ENCODE measurements at regions not wholly inside any gene's neighbourhood (a gene's known extent, or its start where the extent isn't known, plus 50 kb on each side); places are given as distances from the start of the nearest gene placed in this dataset.

DNA sequence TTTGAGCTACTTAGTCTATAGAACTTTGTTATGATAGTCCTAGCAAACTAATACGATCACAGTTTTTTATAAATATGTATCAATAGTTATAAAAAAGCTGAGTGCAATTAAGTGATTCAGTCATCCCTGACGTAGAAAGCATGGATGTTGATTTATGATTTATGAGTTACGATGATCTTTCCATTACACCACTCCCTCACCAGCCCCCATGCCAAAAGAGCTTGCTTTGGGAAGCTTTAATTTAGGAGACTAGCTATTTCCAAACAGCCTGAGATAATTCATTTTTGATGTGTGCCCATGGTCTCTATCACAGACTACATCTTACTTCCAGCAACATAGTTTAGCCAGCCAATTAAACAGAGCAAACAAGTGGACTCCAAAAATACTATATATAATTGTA lies 256.8 kb downstream of the GABRG2 start:
- DNase-seq: no peak

DNA sequence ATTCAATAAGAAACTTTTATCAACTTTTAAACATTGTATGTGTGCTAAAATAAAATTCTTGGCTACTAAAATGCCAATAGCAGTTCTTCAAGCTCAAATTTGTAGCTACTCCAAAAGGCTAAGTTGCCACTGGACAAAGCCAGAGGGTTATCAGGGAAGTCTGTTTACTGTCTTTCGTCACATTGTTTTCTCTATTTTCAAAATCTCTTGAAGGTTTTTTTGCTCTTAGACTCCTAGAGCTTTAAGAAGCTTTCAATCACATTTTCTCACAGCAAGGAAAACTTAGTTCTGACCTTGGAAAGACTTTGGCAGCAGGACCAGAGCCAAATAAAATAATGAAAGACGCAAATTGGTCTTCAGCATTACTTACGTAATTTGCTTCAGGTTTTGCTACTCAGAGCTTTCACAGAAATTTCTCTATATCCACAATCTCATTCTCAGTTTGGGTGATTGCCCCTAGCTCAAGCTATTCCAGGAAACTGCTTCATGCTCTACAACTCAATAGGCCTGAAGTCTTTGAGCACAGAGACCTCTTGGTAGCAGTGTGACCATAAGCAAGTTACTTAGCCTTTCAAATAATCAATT lies 257.7 kb downstream of the GABRG2 start:
- no peak for DNase-seq

DNA sequence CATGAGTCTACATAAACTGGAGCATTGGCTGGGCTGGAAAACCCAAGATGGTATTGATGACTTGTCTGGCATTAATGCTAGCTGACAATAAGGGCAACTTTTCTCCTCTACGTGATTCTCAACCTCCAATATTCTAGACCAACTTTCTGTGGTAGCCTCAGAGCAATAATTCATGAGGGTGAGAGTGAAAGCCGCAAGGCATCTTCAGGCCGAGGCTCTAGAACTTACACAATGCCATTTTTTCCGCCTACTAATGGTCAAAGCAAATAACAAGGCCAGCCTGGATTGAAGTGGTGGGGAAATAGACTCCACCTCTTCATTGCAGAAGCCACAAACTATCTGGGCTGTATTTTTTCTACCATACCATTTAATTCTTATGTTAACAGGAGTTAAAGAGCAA lies 267.4 kb downstream of the GABRG2 start:
- DNase-seq: no peak

DNA sequence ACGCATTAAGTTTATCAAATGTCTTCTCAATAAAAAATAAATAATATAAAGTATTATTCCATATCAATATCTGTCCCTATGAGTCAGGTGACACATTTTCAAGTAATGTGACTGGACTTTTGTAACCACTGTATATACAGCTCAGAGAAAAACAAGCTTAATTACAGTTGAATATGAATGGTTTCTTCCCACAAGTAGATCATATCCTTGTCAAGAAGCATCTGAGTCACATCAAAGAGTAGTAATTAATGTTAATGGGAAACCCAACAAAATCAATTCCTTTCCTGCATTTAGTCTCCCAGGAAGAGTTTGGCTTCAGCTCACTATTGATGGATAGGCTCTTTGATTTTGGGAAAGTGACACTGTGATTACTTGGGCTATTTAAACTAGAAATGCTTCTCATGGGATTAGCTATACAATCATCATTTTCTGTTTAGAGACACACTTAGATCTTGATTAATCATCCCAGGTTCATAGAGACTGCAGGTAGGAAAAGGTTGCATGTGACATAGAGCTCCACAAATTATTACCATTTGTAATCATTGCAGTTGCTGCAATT lies 292.9 kb downstream of the GABRG2 start:
- no peak for DNase-seq

DNA sequence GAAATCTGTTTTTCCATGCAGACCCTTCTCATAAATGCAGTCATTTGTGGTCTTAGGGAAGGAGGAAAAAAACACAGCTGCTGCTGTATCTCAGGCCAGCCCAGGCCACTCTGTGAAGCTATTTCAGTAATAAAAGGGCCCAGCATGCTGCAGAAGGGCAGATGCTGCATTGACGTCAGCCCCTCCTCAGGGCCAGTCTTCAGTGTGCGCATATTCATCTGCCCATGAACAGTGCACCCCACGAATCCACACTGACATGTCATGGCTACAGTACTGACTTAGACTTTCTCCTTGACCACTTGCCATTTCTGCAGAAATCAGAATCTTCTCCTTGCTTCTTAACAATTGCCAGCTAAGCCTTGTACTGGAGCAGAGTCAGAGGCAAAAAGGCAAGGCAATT lies 304.7 kb downstream of the GABRG2 start:
- DNase-seq: peak; percentile 17

DNA sequence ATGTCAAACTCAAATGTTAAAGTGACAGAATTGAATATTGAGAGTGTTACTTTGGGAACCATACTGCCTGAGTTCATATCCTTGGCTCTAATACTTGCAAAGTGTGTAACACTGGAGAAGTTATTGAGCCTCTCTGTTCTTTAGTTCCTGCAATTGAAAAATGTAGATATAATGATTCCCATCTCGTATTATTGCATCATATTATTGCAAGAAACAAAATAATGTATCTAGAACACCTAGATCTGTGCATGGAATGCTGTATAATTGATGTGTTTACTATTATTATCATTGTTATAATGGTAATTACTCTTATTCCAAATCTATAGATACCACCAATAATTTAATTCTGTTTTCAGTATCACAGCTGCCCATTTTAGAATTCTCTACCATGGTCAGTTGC lies 310.3 kb downstream of the GABRG2 start:
- DNase-seq: no peak

DNA sequence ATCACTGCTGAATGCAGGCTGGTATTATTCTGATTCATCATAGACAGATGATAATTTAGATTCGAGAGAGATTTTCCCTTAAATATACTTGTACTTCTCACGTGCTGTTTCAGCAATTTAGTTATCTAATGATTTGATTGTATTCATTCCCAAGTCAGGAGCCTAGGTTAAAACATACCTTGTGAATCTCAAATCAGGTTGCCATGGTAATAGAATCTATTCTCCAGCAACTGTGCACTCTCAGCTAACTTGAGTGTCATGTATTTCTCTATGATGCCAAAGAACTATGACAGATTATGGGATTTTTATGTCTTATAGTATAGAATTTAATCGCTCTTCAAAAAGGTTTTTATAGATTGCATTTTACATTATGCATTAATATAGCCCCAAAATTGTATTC lies 315.3 kb downstream of the GABRG2 start:
- DNase-seq: no peak

DNA sequence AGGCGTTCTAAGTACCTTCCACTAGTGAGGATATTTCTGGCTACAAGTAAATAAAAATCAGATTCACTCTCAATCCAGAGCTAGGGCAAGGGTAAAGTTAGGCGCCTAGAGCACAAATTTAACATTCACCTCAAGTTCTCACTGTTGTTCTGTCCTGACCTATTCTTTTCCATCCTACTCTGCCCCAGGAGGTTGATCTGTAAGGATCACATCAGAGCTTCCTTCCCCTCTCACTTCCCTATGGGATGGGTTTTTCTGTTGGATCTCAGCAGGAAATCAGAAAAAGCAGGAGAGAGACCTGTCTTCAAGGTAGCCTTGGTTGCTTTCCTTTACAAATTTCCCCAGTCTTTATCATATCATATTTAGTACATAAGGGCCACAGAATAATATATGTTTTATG lies 316.7 kb downstream of the GABRG2 start:
- no peak for DNase-seq

DNA sequence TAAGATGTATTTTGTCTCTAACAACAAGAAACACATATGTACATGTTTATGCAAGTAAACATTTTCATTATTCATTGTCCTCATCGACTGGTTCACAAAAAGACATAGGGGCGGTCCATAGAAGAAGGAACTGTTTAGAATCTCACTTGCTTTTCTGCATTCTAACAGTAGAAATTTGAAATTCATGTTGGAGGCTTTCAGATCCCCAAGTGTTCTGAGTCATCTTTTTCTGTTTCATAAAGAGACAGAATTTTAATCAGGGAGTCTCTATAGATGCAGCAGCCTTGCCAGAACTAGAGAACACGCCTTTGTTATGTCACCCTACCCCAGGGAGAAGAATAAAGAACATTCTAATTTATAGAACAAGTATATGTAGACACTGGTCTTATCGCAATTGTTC lies 324.3 kb downstream of the GABRG2 start:
- DNase-seq: no peak

DNA sequence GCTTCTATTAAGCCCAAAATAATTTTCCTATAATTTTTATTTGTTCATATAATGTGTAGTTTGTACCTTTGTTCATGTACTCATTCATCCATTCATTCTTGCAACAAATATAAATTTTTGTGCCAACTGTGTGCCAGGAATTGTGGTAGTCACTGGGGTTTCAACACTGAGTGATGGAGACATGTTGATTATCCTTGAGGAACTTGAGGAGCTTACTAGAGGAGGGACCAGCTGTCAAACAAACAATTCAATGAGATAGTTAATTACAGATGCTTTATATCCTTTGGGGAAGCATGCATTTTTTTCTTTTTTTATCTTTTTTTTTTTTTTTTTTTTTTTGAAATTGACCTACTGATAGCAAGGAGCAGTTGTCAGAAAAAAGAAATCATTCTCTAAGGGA lies 324.8 kb downstream of the GABRG2 start:
- DNase-seq: no peak

DNA sequence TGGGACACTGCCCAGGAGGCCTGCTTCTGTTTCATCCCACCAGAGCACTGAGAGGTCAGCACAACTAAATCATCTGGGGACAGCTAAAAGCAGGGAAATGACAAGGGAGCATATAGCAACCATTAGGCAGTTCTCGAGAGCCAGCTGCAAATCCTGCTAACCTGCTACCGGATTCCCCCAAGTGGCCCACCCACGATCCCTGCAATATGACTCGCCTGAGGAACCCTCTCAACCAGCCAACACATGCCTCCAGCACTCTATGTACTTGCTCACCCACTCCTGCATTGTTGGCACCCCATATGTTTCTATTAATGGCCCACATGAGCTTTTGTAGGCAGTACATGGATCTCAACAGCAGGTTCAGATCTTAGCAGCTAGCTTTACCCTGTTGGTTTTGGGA lies 326.0 kb downstream of the GABRG2 start:
- DNase-seq: peak; percentile 0

DNA sequence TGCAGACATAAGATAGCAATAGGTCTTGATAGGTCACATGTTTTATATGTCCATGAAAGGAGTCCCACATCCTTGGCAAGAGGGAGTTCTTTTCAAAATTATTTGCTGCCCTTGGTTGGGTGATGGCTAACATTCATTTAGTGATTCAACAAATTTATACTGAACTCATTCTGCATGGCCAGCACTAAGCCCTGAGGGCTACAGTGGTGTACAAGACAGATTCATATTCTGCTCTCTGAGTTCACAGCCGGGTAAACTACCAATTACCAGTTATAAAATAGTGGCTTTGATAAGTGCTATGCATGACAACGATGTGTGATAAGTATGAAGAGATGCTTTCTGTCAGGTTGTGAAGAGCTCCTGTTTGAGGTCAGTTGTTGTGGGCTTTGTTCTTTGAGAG lies 340.0 kb downstream of the GABRG2 start:
- DNase-seq: no peak

DNA sequence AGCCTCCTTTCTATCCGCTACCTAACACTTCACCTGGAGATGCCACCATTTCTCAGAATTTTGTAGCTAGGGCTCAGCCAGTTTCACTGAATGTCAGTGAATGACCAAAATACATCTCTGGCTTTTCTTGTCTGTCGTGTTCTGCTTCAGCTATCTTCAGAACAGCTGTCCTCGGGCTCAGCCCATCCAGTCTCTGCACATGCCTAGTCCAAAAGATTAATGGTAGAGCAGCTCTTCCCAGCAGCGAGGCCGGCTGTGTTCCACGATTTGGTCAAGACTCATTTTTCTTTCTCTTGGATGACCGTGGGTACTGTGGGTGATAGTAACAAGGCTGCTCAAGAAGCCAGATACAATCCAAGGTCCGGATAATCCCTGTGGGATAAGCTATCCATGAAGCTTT lies 342.8 kb downstream of the GABRG2 start:
- DNase-seq: no peak

DNA sequence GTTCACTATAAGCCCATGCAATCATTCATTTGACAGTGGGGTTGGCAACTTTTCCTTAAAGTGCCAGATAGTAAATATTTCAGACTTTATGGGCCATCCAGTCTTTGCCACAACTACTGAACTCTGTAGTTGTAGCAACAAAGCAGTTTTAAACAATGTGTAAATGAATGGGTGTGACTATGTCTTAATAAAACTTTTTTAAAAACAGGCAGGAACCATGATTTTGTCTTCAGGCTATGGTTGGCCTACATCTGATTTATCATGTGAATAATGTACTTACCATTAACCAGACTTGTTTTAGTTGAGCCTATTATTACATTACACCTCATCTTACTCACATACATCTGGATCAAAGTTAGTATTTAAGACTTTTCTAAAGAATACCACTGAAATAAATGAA lies 361.6 kb downstream of the GABRG2 start:
- no peak for DNase-seq

DNA sequence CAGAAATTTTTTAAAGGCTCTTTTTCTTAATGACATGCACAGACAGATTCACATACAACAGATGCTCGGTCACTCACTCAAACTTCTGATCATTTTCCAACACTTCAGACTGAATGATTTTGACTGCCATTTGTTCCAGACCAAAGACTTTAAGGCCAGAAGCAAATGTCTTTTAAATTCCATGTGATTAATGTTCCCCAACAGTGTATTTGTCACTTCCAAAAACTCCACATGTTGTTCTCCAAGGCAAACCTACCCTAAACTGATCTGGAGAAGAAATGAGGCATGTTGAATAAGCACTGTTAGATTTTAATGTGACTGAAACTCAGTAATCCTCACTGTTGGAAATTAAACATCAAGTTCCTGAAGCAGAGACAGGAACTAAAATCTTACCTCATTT lies 366.7 kb downstream of the GABRG2 start:
- peak; percentile 2 for DNase-seq

DNA sequence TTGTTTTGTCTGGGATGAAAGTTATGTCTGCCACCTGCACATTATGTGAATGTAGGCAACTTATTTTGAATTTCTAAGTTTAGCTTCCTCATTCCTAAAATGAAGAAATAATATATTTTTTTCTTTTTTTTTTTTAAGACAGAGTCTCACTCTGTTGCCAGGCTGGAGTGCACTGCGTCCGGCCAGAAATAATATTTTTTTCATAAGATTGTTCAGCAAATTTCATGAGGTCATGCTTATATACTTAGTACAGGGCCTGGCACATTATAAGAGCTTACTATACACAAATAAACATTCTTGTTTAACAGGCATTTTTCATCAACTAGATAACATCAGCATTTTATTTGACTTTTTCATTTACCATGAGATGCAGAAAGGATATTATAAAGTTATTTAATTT lies 368.5 kb downstream of the GABRG2 start:
- no peak for DNase-seq

DNA sequence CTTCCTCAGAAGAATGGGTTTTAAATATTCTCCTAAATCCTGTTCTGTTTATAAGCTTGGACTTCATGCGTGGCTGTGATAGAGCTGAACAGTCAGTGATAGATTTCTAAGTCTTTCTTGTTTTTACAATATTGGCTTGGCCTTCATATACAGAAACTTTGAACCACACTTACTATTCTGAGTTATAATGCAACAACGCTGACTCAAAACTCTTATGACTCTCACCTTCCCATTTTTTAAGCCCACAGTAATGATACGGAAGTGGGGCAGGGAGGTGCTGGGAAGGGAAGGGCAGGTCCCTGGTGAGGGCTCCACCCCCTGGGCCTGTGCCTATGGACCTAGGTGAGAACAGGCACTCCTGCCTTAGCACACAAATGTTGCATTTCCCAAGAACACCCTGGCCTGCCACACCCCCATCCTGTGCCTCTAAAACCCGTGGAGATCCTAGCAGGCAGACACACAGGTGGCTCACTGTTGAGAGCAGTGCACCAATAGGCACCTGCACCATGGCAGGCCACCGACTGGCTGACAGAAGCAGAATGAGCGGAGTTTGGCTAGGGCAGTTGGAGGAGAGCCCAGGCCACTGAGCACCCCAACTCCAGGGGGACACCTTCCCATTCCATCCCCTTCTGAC lies 376.7 kb downstream of the GABRG2 start:
- DNase-seq: no peak

DNA sequence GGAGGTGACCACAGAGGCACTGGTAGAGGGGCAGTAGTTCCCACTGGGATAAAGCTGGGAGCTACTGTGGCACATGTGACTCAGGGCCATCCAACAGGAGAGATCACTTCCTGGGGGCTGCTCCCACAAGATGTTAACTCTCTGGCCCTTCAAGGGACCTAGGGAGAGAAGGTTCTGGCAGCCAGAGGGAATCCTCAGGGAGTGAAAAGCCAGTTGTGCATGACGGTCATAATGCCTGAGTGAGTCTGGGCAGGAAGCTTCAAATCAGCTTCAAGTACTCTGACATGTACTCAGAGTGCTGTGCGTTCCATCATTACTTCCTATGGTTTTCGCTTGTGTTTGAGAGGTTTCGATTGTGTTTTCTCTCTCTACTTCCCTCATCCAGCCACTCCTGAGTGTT lies 388.5 kb downstream of the GABRG2 start:
- no peak for DNase-seq

DNA sequence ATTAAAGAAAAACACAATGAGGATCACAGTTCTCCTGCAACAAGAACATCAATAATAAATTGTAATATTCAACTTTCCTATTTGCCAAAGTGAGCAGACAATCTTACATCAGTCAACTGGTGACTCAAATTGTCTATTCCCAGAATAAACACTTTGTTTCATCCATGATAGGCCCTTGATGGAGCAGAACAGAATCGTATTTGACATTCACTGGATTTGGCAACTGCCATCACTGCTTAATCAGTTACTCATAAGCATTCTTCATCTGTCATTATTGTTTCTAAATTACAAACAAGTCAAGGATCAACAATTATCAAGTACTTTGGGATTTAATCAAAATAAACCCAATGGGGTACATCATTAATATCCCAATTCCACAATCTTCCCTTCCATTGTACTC lies 398.4 kb downstream of the GABRG2 start:
- DNase-seq: no peak

DNA sequence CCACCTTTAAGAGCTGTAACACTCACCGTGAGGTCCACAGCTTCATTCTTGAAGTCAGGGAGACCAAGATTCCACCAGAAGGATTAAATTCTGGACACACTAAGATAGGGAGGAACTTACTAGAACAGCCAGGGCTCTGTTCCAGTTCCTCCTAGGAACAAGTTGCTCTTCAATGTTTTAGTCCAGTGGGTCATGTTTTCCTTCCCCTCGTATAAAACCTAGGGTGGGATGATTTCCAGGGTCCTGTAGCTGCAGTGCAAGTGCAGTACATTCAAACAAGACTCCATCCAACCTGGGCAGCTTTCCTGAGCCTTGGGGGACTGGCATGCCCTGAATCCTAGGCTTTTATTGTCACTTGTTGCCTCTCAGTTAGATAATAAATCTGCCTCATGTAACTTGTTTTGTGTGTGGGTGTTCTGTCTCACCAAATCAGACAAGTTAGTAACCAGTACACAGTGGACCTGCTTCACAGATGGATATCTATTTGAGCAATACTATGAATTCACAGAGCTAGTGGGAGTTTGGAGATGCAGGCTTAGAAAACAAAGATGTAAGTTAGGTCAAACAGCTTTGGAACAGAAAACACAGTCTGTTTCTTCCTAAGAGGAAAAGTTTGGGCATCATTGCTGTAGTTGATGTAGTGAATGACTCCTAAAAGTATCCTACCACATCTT lies 405.6 kb downstream of the GABRG2 start:
- no peak for DNase-seq

DNA sequence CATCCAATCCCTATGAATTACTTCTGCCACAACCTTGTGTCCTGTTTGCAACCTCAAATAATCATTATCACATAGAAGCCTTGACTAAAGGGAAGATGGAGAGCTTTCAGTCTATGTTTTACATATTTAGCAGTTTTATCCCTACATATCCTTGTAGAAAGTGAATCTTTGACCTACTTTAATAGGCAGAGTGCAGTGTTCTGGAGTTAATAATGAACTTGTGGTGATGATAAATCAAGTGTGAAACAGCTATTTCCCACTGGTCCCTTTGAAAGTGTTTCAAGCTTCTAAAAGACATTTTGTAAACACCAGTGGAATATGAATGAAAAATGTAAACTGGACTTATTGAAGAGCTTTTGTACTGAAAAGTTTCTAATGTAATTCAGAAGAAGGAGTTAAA lies 406.7 kb downstream of the GABRG2 start:
- no peak for DNase-seq

DNA sequence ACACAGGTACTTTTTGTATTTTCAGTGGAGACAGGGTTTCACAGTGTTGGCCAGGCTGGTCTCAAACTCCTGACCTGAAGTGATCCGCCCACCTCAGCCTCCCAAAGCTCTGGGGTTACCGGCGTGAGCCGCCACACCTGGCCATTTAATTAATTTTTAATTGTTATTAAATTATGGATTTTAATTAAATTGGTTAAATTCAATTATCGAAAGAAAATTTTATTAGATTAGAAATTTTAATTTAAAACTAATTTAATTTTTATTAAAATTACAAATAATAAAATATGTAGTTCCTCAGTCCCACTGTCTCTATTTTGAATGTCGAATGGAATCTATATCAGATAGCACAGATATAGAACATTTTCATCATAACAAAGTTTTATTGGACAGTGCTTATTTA lies 416.5 kb downstream of the GABRG2 start:
- no peak for DNase-seq

DNA sequence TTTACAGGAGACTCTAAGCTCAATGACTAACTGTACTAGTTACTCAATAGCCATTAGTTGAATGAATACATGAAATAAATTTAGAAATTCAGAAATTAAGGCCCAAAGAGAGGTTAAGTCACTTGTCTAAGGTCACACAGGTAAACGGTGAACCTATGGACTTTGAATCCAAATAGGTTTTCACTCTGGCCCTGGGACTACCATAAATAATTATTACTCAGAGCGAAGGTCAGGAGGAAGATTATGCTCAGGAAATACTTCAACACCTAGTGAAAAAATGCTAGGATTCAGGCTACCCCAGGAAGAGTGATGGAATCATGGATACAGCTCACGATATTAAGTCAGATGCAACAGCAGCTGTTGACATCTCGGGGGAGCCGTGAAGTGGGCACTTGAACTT lies 417.4 kb downstream of the GABRG2 start:
- no peak for DNase-seq

All from muscle of arm (tissue), 1 donor.